ENCODE measurements at regions not wholly inside any gene's neighbourhood (a gene's known extent, or its start where the extent isn't known, plus 50 kb on each side); places are given as distances from the start of the nearest gene placed in this dataset.

- no peak for DNase-seq (ENCODE audit: low read depth, low spot score)
- CTCF ChIA-PET = interaction anchor here (0.8 to 12.3 kb wide), 11 partner anchors 10 to 522 kb away, joined by 3 to 276 read pairs (median 3); partner anchors contain the start of gene IL6
- no peak for TF ChIP-seq CTCF (IDR thresholded peaks at IDR 0.05; ENCODE audit: insufficient read depth, low read length, missing control alignments)
- POLR2A ChIA-PET = interaction anchor here (0.9 to 5.9 kb wide), 8 partner anchors 13 to 294 kb away, joined by 3 to 44 read pairs (median 3); partner anchors contain the start of gene IL6
- H3K4me3 ChIP-seq (ENCODE audit: low read depth, low read length) = no peak overlapping the region
Observed at GRCh38 chr7:22564511-22565045, 64.6 kb upstream of the STEAP1B start.

- DNase-seq (ENCODE audit: low read depth, low spot score) = no peak
- H3K4me3 ChIP-seq (ENCODE audit: low read depth, low read length) = no peak overlapping the region
- no peak for TF ChIP-seq CTCF (IDR thresholded peaks at IDR 0.05; ENCODE audit: insufficient read depth, low read length, missing control alignments)
- ChIA-PET CTCF (interaction anchor here (0.8 to 12.3 kb wide), 7 partner anchors 13 to 493 kb away, joined by 3 to 276 read pairs (median 13); partner anchors contain the start of gene IL6), POLR2A (interaction anchor here (0.9 to 5.9 kb wide), 4 partner anchors 13 to 164 kb away, joined by 3 to 44 read pairs (median 9); partner anchors contain the start of gene IL6)
Observed at GRCh38 chr7:22563621-22564241, 63.7 kb upstream of the STEAP1B start.

GRCh38 chr7:22563032-22563501 lies 63.1 kb upstream of the STEAP1B start:
- ChIA-PET POLR2A (interaction anchor here (3.2 to 5.9 kb wide), 2 partner anchors 14 to 165 kb away, joined by 14 to 44 read pairs; partner anchors contain the start of gene IL6), CTCF (interaction anchor here (1.0 to 12.3 kb wide), 10 partner anchors 14 to 494 kb away, joined by 3 to 276 read pairs (median 11); partner anchors contain the start of gene IL6)
- no peak overlapping the region for H3K4me3 ChIP-seq (ENCODE audit: low read depth, low read length)
- DNase-seq (ENCODE audit: low read depth, low spot score) = no peak
- no peak for TF ChIP-seq CTCF (IDR thresholded peaks at IDR 0.05; ENCODE audit: insufficient read depth, low read length, missing control alignments)

GRCh38 chr7:22561895-22562593 lies 62.1 kb upstream of the STEAP1B start:
- ChIA-PET POLR2A (interaction anchor here (0.8 to 5.9 kb wide), 9 partner anchors 11 to 297 kb away, joined by 3 to 44 read pairs (median 4); partner anchors contain the start of genes IL6 and TOMM7), CTCF (interaction anchor here (0.8 to 12.3 kb wide), 15 partner anchors 14 to 711 kb away, joined by 3 to 276 read pairs (median 7); partner anchors contain the start of gene IL6)
- no peak for TF ChIP-seq CTCF (IDR thresholded peaks at IDR 0.05; ENCODE audit: insufficient read depth, low read length, missing control alignments)
- no peak for DNase-seq (ENCODE audit: low read depth, low spot score)
- no peak overlapping the region for H3K4me3 ChIP-seq (ENCODE audit: low read depth, low read length)

GRCh38 chr7:22561321-22561811 lies 61.4 kb upstream of the STEAP1B start:
- POLR2A ChIA-PET = interaction anchor here (0.7 to 5.9 kb wide), 10 partner anchors 12 to 321 kb away, joined by 3 to 44 read pairs (median 4); partner anchors contain the start of genes IL6 and TOMM7
- H3K4me3 ChIP-seq (ENCODE audit: low read depth, low read length) = no peak overlapping the region
- peak; percentile 98 for DNase-seq (ENCODE audit: low read depth, low spot score)
- CTCF ChIA-PET = interaction anchor here (0.7 to 12.3 kb wide), 34 partner anchors 9 to 712 kb away, joined by 3 to 276 read pairs (median 6); partner anchors contain the start of genes IL6 and NUP42
- no peak for TF ChIP-seq CTCF (IDR thresholded peaks at IDR 0.05; ENCODE audit: insufficient read depth, low read length, missing control alignments)
